SHP77 treated with DMSO at 0.1 percent for 48 hours (cell line): ENCODE measurements at regions not wholly inside any gene's neighbourhood (a gene's known extent, or its start where the extent isn't known, plus 50 kb on each side); places are given as distances from the start of the nearest gene placed in this dataset.
"Not testable (repeated sequence)": the region's sequence is repeated elsewhere in the genome, so short reads cannot be mapped to it uniquely, and the experiment has no call there.

Source experiments
- DNase-seq: peaks from one replicate; lab custom pipeline; 2025; lab: John Stamatoyannopoulos, UW

- DNase-seq: no peak
Measured at GRCh38 chr18:39600894-39601293, 2035.3 kb upstream of the CELF4 start.

DNA sequence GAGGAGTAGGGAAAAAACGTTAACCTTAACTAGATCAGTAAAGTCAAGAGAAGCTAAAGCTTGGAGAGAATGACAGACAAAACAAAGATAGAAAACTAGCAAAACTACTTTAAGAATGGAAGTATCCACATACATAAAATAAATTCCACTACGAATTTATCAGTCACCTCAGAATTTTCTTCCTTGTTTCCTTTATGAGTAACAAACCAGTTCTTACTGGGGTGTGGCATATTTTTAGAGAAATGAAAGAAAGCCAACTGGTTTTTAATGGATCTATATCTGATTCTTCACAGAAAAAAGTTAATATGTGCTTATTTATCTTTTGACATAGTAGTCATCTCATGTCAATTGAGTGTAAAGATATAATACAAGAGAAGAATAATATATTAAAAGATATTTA lies 2033.7 kb upstream of the CELF4 start:
- no peak for DNase-seq

DNA sequence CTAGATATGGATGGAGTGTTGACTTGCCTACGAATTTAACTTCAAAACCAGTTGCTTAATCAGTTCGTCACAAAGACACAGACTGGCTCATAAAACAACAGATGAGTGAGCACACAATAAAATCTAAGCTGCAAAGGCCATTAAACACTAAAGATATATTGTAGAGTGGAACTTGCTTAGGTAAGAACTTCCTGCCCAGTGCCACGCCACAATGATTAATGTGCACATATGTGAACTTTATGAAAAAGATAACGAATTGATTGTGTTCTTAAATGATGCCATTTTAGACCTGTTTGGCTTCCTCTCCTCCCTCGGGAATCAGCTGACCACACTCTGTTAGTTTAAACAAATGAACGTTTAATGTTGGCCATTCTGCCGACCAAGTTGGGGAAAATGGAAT lies 2031.3 kb upstream of the CELF4 start:
- no peak for DNase-seq

DNA sequence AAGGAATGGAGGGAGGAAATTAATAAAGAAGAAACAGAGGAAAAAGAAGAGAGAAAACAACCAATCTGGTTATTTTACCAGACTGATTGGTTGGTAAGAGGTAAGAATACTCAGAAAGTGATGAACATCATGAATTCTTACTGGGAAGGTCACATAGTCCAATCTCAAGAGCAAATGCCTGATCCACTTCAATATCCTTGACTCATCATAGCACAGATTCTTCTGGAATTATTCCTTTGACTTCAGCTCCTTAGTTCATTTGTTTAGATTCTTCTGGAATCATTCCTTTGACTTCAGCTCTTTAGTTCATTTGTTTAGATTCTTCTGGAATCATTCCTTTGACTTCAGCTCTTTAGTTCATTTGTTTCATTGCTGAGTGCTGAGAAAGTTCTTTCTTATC lies 2030.6 kb upstream of the CELF4 start:
- DNase-seq: no peak

GRCh38 chr18:39594206-39594605 lies 2028.6 kb upstream of the CELF4 start:
- DNase-seq: no peak

- no peak for DNase-seq
Measured at GRCh38 chr18:39591649-39592048, 2026.1 kb upstream of the CELF4 start.

- no peak for DNase-seq
Measured at GRCh38 chr18:39589496-39589895, 2023.9 kb upstream of the CELF4 start.

- DNase-seq: no peak
Measured at GRCh38 chr18:39587586-39587985, 2022.0 kb upstream of the CELF4 start.

GRCh38 chr18:39586741-39587140 lies 2021.1 kb upstream of the CELF4 start:
- no peak for DNase-seq

GRCh38 chr18:39574897-39575296 lies 2009.3 kb upstream of the CELF4 start:
- no peak for DNase-seq

DNA sequence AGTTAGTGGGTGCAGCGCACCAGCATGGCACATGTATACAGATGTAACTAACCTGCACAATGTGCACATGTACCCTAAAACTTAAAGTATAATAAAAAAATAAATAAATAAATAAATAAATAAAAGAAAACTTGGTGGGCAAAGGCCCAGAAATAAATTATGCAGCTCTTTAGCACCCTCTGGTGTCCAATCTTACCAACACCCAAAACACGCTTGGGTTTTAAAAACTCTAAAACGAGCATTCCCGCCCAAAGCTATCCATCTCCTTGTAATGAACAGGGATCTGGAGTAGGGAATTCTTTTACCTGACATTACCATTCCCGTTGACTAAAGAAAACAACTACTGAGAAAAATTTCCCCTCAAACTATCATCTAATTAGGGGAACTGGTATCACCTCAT lies 2005.9 kb upstream of the CELF4 start:
- no peak for DNase-seq

DNA sequence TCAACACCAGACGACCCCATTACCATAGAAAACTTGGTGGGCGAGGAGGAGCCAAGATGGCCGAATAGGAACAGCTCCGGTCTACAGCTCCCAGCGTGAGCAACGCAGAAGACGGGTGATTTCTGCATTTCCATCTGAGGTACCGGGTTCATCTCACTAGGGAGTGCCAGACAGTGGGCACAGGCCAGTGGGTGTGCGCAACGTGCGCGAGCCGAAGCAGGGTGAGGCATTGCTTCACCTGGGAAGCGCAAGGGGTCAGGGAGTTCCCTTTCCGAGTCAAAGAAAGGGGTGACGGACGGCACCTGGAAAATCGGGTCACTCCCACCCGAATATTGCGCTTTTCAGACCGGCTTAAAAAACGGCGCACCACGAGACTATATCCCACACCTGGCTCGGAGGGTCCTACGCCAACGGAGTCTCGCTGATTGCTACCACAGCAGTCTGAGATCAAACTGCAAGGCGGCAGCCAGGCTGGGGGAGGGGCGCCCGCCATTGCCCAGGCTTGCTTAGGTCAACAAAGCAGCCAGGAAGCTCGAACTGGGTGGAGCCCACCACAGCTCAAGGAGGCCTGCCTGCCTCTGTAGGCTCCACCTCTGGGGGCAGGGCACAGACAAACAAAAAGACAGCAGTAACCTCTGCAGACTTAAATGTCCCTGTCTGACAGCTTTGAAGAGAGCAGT lies 2000.1 kb upstream of the CELF4 start:
- not testable (repeated sequence) for DNase-seq

GRCh38 chr18:39564716-39565115 lies 1999.1 kb upstream of the CELF4 start:
- peak; percentile 40 for DNase-seq

- DNase-seq: no peak
Measured at GRCh38 chr18:39561126-39561525, 1995.5 kb upstream of the CELF4 start.

DNA sequence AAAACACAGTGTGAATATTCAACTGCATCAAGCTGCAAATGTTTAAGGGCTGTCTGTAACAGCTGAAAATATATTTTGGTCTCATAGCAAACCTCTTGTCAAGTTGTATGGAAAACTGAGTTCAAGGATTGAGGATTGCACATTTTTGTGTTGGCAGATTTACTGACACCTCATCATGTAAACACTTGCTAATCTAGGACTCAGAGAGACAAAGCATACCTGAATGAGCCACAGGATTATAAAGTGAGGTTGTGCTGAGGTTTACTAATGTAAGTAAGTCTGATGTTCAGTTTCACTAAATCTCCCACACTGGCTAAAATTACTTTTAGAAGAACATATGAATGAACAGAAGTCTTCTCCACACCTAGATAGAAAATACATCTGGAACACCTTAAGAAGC lies 1993.1 kb upstream of the CELF4 start:
- no peak for DNase-seq

DNA sequence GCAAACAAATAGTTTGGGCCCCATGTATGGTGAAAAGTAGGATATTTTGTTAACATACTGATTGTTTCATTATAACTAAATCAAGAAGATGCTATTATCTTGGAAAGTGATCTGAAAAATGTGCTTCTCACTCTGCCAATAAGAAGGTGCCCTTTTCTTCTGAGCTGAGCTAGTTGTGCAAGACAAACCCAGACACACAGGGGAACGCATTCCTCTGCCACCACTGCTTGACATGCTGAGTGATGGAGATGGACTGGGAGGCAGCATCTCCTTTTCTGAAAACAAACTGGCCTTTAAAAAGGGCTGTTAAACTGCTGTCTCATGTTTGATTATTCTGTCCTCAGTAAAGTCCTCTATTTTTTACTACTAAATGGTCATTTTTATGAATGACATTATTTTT lies 1989.9 kb upstream of the CELF4 start:
- no peak for DNase-seq

GRCh38 chr18:39550701-39551100 lies 1985.1 kb upstream of the CELF4 start:
- no peak for DNase-seq

DNA sequence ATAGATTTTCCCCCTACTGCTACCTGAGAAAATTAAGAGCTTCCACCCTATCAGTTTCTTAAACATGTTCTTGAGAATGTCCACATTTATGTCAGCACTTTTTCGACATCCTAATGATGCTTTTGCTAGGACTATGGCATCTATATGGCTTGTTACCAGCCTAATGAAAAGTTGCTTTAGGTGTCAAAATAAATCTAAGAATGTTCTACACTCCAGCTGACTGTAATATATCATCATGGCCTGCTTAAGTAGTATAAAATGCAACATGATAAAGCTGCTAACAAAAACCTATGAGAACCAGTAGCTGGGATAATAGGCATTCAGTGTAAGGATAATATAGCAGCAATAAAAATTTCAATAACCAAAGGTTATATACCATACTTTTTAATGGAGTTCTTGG lies 1983.5 kb upstream of the CELF4 start:
- DNase-seq: no peak

GRCh38 chr18:39531659-39532058 lies 1966.1 kb upstream of the CELF4 start:
- DNase-seq: no peak

GRCh38 chr18:39529358-39529757 lies 1963.8 kb upstream of the CELF4 start:
- no peak for DNase-seq

GRCh38 chr18:39527465-39527864 lies 1961.9 kb upstream of the CELF4 start:
- no peak for DNase-seq

DNA sequence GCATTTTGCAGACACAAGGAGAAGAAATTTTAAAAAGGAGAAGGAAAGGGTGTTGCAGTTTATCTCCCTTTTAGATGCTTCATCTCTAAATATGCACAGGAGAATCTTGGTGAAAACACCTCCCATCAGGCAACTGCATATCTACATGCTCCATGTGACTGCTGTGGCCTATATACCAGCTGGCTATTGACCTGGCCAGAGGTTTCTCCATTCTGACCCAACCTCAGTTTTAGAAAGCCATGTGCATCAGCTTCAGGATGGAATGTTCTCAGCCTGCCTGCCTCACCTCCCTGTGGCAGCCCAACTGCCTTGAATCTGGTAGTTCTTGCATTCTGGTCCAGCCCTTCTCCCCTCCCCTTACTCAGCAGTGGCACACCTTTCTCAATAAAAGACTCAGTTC lies 1958.8 kb upstream of the CELF4 start:
- no peak for DNase-seq

GRCh38 chr18:39523281-39523680 lies 1957.7 kb upstream of the CELF4 start:
- no peak for DNase-seq

GRCh38 chr18:39521164-39521563 lies 1955.6 kb upstream of the CELF4 start:
- no peak for DNase-seq

DNA sequence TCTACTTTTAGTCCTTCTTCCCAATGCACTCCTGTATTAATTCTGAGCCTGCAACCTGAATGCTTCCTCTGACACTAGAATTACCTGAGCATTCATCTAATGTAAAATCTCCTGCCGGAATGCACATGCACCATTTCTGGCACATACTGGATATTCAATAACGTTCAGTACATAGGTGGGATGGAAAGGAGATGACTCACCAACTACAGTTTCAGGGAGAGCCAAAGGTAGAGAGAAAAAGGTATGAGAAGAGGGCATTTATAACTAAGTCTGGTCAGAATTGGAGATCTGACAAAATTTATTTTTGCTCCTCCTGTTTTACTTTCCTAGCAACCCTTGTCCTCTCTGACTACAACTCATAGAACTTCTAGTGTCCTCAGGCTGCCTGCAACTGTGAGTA lies 1954.1 kb upstream of the CELF4 start:
- no peak for DNase-seq
